Nephron progenitor cell (in vitro differentiated cells): ENCODE measurements at regions not wholly inside any gene's neighbourhood (a gene's known extent, or its start where the extent isn't known, plus 50 kb on each side); places are given as distances from the start of the nearest gene placed in this dataset.
"Not testable (repeated sequence)": the region's sequence is repeated elsewhere in the genome, so short reads cannot be mapped to it uniquely, and the experiment has no call there.

ENCODE experiments used
- DNase-seq: peaks from one replicate; pipeline ENCODE4 v3.0.0; 2021
- H3K27ac Mint-ChIP-seq: 2 replicates; pipeline ENCODE4 v1.8.0; 2021; ENCODE audit warnings: mild to moderate bottlenecking, moderate library complexity, mixed read lengths
- H3K27me3 Mint-ChIP-seq: 2 replicates; pipeline ENCODE4 v1.8.0; 2021; ENCODE audit warnings: mild to moderate bottlenecking, low read depth, mixed read lengths; ENCODE audit not compliant: poor library complexity
- H3K36me3 Mint-ChIP-seq: 2 replicates; pipeline ENCODE4 v1.8.0; 2021; ENCODE audit warnings: low read depth, mixed read lengths
- H3K4me1 Mint-ChIP-seq: 2 replicates; pipeline ENCODE4 v1.8.0; 2021; ENCODE audit warnings: mixed read lengths
- H3K4me3 Mint-ChIP-seq: 2 replicates; pipeline ENCODE4 v1.8.0; 2021; ENCODE audit warnings: mild to moderate bottlenecking, moderate library complexity, mixed read lengths
- H3K9me3 Mint-ChIP-seq: 2 replicates; pipeline ENCODE4 v1.8.0; 2021; ENCODE audit warnings: mild to moderate bottlenecking, moderate library complexity, mixed read lengths
- CTCF ChIP-seq: fragments of 200-600 bp; sonication (generic); IDR thresholded peaks from 2 replicates; pipeline ENCODE4 v1.5.0; 2021; ENCODE audit warnings: antibody characterized with exemption

- Mint-ChIP-seq H3K4me3 (no peak overlapping the region), H3K4me1 (peaks cover 4% of the 10 kb centered on the region), H3K27me3 (no peaks in the 10 kb centered on the region), H3K9me3 (peaks cover 3% of the 10 kb centered on the region), H3K36me3 (no peaks in the 10 kb centered on the region), H3K27ac (no peak overlapping the region)
- no peak for TF ChIP-seq CTCF
- no peak for DNase-seq
Observed at GRCh38 chr13:58376349-58376748, 744.8 kb downstream of the PCDH17 start.

- H3K9me3 Mint-ChIP-seq = peaks cover 3% of the 10 kb centered on the region
- no peak for TF ChIP-seq CTCF
- H3K27me3 Mint-ChIP-seq = no peaks in the 10 kb centered on the region
- no peak overlapping the region for H3K4me3 Mint-ChIP-seq
- no peak overlapping the region for H3K27ac Mint-ChIP-seq
- DNase-seq = no peak
- no peaks in the 10 kb centered on the region for H3K36me3 Mint-ChIP-seq
- no peaks in the 10 kb centered on the region for H3K4me1 Mint-ChIP-seq
Observed at GRCh38 chr13:58376775-58377174, 745.2 kb downstream of the PCDH17 start.

GRCh38 chr13:58379221-58379620 lies 747.7 kb downstream of the PCDH17 start:
- no peaks in the 10 kb centered on the region for H3K27me3 Mint-ChIP-seq

GRCh38 chr13:58385336-58385735 lies 753.8 kb downstream of the PCDH17 start:
- H3K27ac Mint-ChIP-seq, H3K9me3 Mint-ChIP-seq, H3K4me3 Mint-ChIP-seq, H3K27me3 Mint-ChIP-seq, H3K36me3 Mint-ChIP-seq, H3K4me1 Mint-ChIP-seq, DNase-seq: not testable (repeated sequence)

More at GRCh38 chr13:58379221-58379620, 747.7 kb downstream of the PCDH17 start:
- H3K4me3 Mint-ChIP-seq = no peak overlapping the region
- H3K4me1 Mint-ChIP-seq = no peaks in the 10 kb centered on the region
- no peaks in the 10 kb centered on the region for H3K9me3 Mint-ChIP-seq
- DNase-seq = no peak
- TF ChIP-seq CTCF = no peak
- no peak overlapping the region for H3K27ac Mint-ChIP-seq
- H3K36me3 Mint-ChIP-seq = no peaks in the 10 kb centered on the region

- DNase-seq = no peak
- Mint-ChIP-seq H3K27ac (no peak overlapping the region), H3K27me3 (no peaks in the 10 kb centered on the region), H3K4me1 (no peaks in the 10 kb centered on the region), H3K36me3 (no peaks in the 10 kb centered on the region), H3K4me3 (no peak overlapping the region), H3K9me3 (peaks cover 15% of the 10 kb centered on the region)
- no peak for TF ChIP-seq CTCF
Observed at GRCh38 chr13:58397596-58398387, 766.2 kb downstream of the PCDH17 start.

GRCh38 chr13:58399263-58399662 lies 767.7 kb downstream of the PCDH17 start:
- DNase-seq = no peak
- Mint-ChIP-seq H3K27ac (no peak overlapping the region), H3K27me3 (no peaks in the 10 kb centered on the region), H3K36me3 (peaks cover 5% of the 10 kb centered on the region), H3K4me3 (no peak overlapping the region), H3K9me3 (peaks cover 23% of the 10 kb centered on the region), H3K4me1 (no peaks in the 10 kb centered on the region)
- no peak for TF ChIP-seq CTCF
